HG03135 (cell line): ENCODE measurements at regions not wholly inside any gene's neighbourhood (a gene's known extent, or its start where the extent isn't known, plus 50 kb on each side); places are given as distances from the start of the nearest gene placed in this dataset.

Source experiments
- ATAC-seq: cut with Tn5 transposase; IDR thresholded peaks from one replicate; pipeline ENCODE4 v1.9.1; 2021; ENCODE audit warnings: mild to moderate bottlenecking, moderate library complexity; ENCODE audit not compliant: unreplicated experiment

DNA sequence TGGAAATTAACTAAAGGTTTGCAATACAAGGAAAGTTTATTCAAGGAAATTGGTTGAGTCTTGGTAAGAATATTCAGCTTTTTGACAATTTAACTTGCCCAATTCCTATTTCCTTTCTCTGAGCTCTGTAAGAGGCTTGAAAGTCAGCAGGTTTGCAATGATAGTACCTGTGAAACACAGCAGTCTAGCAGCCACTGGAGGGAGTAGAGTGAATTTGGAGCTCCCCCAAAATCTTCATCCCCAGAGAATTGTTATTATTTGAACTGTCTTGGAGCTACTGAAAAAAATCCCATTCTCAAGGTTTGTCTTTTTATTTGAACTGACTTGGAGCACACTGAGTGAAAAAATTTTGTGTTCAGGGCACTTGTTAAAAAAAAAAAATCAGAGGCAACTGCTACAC is 654.2 kb upstream of the PKN2 start:
- ATAC-seq = no peak

- ATAC-seq = no peak
These were observed 648.5 kb upstream of the PKN2 start for GRCh38 chr1:88035578-88035977.

- ATAC-seq = no peak
These were observed 647.6 kb upstream of the PKN2 start for GRCh38 chr1:88036345-88037014.

GRCh38 chr1:88039240-88039639 is 644.8 kb upstream of the PKN2 start:
- no peak for ATAC-seq

GRCh38 chr1:88043834-88044233 is 640.2 kb upstream of the PKN2 start:
- ATAC-seq = no peak

GRCh38 chr1:88052167-88052566 is 631.9 kb upstream of the PKN2 start:
- ATAC-seq = no peak

DNA sequence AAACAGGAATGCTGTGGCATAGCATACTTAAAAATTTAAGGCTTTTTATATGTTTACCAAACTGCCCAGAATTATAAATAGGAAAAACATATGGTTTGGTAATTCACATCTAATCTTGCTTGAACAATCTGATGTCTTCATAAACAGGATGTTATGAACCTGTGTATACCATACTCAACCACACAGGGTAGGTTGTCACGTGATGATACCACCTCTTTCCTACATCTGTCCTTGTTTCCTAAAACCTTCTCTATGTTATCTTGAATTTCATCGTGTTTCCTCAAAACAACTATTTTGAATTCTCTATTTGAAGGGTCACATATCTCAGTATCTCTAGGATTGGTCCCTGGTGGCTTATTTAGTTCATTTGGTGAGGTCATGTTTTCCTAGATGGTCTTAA is 631.0 kb upstream of the PKN2 start:
- ATAC-seq = no peak

DNA sequence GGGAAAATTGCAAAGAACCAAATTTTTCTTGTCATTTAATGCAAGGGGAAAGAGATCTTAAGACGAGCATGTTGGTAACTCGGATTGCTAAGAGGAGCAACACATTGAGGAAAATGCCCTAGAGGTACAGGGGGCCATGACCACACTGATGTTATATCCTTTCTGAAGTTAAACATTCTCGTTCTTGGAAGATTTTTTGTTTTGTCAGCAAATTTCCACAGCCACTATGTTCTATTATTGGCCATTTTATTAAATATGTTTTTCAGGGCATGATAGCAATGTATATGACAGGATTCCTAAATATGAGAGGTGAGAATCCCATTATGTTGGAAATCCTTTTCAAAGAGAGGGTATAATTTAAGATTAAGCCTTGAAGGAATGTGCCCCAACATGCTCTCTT is 627.2 kb upstream of the PKN2 start:
- ATAC-seq = no peak

DNA sequence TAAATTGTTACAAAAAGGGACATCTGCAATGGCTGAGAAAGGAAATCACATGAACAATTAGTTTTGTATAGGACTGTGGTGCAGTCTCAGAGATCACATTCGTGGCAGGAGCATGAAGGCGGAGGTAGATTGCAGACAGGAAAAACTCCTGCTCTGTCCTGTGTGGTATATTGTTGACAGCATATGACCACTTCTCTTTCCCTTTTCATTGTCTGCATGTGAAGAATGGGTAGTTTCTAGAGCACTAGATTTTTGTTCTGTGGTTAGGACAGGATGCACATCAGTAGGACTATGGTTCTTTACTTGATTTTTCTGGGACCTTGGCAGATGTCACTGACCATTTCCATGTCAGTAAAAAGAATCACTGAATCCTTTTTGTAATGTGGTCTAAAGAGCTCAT is 625.9 kb upstream of the PKN2 start:
- ATAC-seq = no peak

- no peak for ATAC-seq
These were observed 623.9 kb upstream of the PKN2 start for GRCh38 chr1:88060112-88060673.

DNA sequence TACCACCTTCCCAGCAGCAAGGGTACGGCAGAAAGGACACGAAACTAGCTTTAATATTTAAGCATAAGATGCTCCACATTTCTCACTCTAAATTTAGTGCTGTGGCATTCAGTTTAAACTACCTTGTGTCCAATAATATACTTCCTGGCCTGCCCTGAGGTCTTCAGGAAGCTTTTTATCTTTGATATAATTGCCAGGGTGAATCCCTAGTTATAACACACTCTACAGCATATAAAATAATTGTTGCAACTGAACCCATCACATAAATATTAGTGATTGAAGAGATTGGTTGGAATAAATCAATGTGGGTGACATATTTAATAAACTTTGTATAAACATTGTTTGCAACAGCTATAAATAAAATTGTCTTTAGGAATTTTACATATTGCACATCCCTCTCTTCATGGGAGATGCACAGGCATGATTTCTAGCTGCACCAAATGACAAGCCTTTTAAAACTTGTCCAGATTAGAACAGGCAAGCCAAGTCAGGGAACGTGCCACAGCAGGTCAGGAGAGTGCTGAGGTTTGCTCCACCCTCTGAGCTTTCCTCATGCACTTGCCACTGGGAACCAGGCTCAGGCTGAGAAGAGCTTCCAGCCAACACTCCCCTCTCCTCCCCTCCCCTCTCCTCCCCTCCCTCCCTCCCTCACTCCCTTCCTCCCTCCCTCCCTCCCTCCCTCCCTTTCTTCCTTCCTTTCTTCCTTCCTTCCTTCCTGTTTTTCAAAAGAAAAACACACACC is 623.2 kb upstream of the PKN2 start:
- no peak for ATAC-seq

DNA sequence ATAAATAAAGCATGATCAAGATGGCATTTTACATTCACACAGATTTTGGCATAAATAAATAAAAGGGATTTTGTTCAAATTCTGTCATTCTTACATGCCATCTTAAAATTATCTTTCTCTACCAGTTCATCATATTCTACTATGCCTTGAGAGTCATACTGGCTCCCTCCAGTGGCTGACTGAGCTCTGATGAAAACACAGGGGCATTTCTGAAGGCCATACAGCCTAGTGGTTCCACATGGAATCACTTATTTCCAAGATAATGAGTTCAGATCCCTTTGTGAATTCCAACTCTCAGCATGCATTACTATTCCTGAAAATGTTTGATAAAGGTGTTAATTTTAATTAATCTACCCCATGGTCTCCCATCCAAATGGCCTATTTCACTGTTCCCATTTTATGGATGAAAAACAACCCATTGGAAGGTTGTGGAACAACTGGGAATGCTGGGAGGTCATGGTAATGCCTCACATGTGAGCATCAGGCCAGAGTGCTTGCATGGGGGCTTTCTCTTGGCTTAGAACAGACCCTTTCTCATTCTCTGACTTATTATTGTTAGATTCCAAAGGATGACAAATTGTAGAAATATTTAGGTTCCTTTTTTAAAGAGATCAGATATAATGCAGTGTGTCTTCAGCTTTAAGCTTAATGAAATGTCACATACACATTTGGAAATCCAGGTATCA is 622.4 kb upstream of the PKN2 start:
- no peak for ATAC-seq

DNA sequence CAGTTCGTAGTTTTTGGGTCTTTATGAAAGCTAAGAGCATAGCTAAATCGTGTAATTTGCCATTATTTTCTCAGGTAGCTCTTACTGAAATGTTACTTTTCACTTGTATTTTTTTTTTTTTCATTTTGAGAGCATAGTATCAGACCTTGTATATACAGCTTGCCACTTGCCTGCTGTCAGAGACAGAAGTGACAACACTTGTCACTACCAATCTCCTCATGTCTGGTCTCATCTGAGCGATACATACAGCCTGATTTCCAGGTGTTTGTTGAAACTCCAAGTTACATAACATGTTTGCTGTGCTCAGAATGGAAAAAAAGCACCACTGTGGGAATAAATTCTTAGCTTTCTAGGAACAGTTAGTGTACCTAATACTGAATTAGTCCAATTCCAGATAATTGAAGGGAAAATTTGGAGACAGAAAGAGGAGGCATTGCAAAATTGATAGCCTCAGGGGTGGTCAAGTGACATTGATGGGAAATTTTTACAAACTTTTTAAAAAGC is 621.4 kb upstream of the PKN2 start:
- no peak for ATAC-seq

- ATAC-seq = no peak
These were observed 620.5 kb upstream of the PKN2 start for GRCh38 chr1:88063605-88064004.

- ATAC-seq = no peak
These were observed 615.6 kb upstream of the PKN2 start for GRCh38 chr1:88068407-88068960.

DNA sequence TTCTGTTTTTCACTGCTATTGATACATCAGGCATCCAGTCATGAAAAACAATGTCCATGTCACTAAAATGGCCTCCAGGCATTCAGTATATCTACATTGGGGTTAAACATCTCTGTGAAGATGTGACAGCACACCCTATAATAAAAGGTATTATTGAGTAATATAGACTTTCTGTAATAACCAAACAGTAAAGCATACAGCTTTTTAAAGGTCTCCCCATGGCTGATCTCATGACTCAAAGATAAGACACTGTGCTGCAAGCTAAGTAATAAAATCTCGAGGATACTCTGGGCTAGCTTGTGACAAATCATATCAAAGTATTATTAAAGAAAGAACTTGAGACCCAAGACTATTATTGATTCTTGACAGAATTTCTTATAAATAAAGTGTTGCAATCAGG is 613.1 kb upstream of the PKN2 start:
- no peak for ATAC-seq

- ATAC-seq = no peak
These were observed 609.4 kb upstream of the PKN2 start for GRCh38 chr1:88074661-88075060.

GRCh38 chr1:88075813-88076212 is 608.3 kb upstream of the PKN2 start:
- ATAC-seq = no peak

DNA sequence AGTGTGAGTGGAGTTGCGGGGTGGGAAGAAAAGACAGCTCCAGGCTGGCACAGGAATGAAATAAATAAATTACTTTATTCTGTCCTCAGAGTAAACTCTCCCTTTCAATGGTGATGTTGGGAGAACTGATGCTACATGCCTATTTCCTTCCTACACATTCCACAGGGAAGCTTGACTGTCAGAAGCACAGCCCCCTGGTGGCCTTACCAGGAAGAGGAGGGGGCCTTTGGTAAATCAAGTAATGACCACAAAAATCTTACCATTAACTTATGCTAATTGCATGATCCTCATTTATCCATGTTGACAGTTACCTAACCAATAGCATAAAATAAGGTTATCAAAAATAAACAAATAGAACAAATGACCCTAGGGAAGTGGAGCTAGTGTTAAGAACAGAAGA is 605.0 kb upstream of the PKN2 start:
- no peak for ATAC-seq

GRCh38 chr1:88080875-88081274 is 603.2 kb upstream of the PKN2 start:
- no peak for ATAC-seq

- ATAC-seq = no peak
These were observed 595.6 kb upstream of the PKN2 start for GRCh38 chr1:88088481-88088880.
